ENCODE measurements at regions not wholly inside any gene's neighbourhood (a gene's known extent, or its start where the extent isn't known, plus 50 kb on each side); places are given as distances from the start of the nearest gene placed in this dataset.

GRCh38 chr3:74839566-74839965 lies 225.1 kb upstream of the CNTN3 start:
- in situ Hi-C loops (cut with MboI) (no loop called here), intact Hi-C loops (cut with micrococcal nuclease) (no loop called here)
- Histone ChIP-seq H3K4me1 (replicated peaks in 1 of 2; ENCODE audit: control insufficient read depth in 2 of 2, insufficient read depth in 2 of 2, low read length in 2 of 2) (no peaks in the 10 kb centered on the region), H3K79me2 (ENCODE audit: control insufficient read depth, insufficient read depth, low read length) (no peaks in the 10 kb centered on the region), H3K4me2 (ENCODE audit: insufficient read depth, low read length) (no peak overlapping the region), H3K9me1 (ENCODE audit: control insufficient read depth, insufficient read depth, low read length) (no peaks in the 10 kb centered on the region), H3K9me3 (replicated peaks; ENCODE audit: control insufficient read depth, insufficient read depth, low read depth, low read length) (no peaks in the 10 kb centered on the region), H3K9ac (ENCODE audit: insufficient read depth in 1 of 2, low read depth in 2 of 2, low read length in 2 of 2) (no peak overlapping the region), H4K20me1 (replicated peaks; ENCODE audit: control insufficient read depth, insufficient read depth, low read length) (no peaks in the 10 kb centered on the region), H3K36me3 (ENCODE audit: control insufficient read depth, insufficient read depth, low read length) (no peaks in the 10 kb centered on the region), H3K4me3 (no peak overlapping the region), H3K27me3 (ENCODE audit: control insufficient read depth in 2 of 2, insufficient read depth in 2 of 2, low read length in 2 of 2) (no peaks in the 10 kb centered on the region), H2AFZ (ENCODE audit: low read depth, low read length) (no peak overlapping the region), H3K27ac (ENCODE audit: extremely low read depth, low read depth, low read length) (no peak overlapping the region)
- FAIRE-seq, result no peak
- no peak for TF ChIP-seq SIX5 (IDR thresholded peaks at IDR 0.05; ENCODE audit: borderline replicate concordance in 1 of 2, insufficient read depth in 1 of 2, low read depth in 1 of 2, low read length in 2 of 2)
- TF ChIP-seq ZNF174 (CRISPR knock-in tag; IDR thresholded peaks at IDR 0.05), result no peak
- no peak for TF ChIP-seq CHD7 (IDR thresholded peaks at IDR 0.05; ENCODE audit: low read depth, low read length)
- no peak for TF ChIP-seq HMG20A (CRISPR knock-in tag; conservative IDR thresholded peaks at IDR 0.05)
- no peak for TF ChIP-seq SMARCA5 (IDR thresholded peaks at IDR 0.05)
- no peak for TF ChIP-seq CEBPG (CRISPR knock-in tag; IDR thresholded peaks at IDR 0.05)
- no peak for TF ChIP-seq CEBPG (tag; conservative IDR thresholded peaks at IDR 0.05 in 1 of 2, IDR thresholded peaks at IDR 0.05 in 1 of 2)
- no peak for TF ChIP-seq HDAC3 (IDR thresholded peaks at IDR 0.05; ENCODE audit: borderline replicate concordance, partially characterized antibody)
- DNase-seq (ENCODE audit: extremely low read depth in 1 of 4, low spot score in 3 of 4), result no peak
- ChIA-PET POLR2A (no interaction called here), CTCF (ENCODE audit: low intra/inter-chr PET ratio) (no interaction called here)
- no TSS peak for BruUV-seq (replicated peaks)
- 5% methylated on average over 2 of the region's 2 CpGs for WGBS (ENCODE audit: insufficient coverage, low coverage, missing lambda C conversion rate)
- no peak for ATAC-seq

Measured in K562 (cell line).